ENCODE measurements at regions not wholly inside any gene's neighbourhood (a gene's known extent, or its start where the extent isn't known, plus 50 kb on each side); places are given as distances from the start of the nearest gene placed in this dataset.
"Not testable (repeated sequence)": the region's sequence is repeated elsewhere in the genome, so short reads cannot be mapped to it uniquely, and the experiment has no call there.

DNA sequence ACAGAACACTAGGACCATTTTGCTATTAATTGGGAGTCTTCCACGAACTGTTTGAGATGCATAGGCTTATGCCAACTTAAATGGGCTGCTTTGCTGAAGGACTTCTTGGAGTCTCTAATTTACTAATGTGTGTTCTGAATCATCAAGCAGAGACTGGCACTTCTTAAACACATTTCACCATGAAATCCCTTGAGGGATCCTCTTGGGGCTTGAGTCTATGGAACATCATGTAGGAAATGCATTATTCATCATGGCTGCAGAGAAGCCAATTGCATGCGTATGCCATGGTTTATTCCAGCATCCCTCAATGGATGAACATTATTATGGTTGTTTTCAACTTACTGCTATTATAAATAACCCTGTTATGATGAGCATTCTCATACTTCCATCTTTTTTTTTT lies 73.4 kb downstream of the FGD2 start:
- intact Hi-C loops (cut with micrococcal nuclease): no loop called here

- intact Hi-C loops (cut with micrococcal nuclease): no loop called here
Observed at GRCh38 chr6:37081042-37081607, 75.7 kb downstream of the FGD2 start.

GRCh38 chr6:37082390-37083130 lies 77.1 kb downstream of the FGD2 start:
- intact Hi-C loops (cut with micrococcal nuclease): no loop called here

DNA sequence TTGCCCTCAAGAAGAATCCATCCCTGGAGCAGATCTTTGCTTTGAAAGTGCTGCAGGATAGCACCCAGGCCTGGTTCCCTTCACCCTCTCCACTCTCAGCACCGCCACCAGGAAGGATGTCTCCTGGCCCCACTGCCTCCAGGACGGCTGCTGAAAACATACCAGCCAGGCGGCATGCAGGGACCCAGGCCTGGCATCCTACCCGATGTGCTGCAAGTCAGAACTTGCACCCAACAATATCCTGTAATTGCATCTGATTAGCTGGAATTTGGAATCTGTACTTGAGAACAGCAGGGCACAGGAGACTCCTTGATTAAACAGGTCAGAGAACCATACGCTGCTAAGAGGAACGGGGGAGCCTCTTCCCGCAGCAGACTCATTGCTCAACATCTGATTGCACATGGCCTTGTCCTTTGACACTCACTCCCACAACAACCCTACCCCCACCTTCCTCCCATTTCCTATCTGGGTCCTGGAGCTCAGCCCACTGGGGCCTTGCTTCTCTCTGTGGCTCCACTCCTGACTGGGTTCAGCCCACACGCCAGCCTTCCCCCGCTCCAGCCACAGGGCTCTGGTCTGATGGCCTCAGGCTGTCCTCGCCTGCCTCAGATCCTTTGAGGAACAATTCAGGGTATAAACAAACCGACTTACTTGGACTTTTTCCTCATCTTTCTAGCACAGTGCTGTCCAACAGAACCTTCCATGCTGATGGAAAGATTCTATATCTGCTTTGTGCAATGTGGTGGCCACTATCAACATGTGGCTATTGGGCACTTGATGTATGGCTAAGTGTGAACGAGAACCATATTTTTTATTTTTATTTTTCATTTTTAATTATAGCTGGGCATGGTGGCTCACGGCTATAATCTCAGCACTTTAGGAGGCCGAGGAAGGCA lies 78.0 kb downstream of the FGD2 start:
- intact Hi-C loops (cut with micrococcal nuclease): no loop called here

- intact Hi-C loops (cut with micrococcal nuclease): not testable (repeated sequence)
Observed at GRCh38 chr6:37084665-37085064, 79.2 kb downstream of the FGD2 start.

- intact Hi-C loops (cut with micrococcal nuclease): no loop called here
Observed at GRCh38 chr6:37085198-37085597, 79.7 kb downstream of the FGD2 start.

DNA sequence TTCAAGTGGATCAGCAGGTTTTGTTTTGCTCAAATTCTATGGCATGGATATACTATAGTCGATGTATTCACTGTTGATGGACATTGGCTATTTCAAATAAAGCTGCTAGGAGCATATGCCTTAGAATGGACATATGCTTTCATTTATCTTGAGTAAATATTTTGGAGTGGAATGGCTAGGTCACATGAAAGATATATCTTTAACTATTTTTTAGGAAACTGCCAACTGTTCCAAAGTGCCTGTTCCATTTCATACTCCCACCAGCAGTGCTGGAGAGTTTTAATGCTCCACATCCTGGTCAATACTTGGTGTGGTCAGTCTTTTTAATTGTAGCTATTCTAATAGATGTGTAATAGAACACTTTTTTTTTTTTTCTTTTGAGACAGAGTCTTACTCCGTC lies 81.1 kb upstream of the PIM1 start:
- intact Hi-C loops (cut with micrococcal nuclease): no loop called here

DNA sequence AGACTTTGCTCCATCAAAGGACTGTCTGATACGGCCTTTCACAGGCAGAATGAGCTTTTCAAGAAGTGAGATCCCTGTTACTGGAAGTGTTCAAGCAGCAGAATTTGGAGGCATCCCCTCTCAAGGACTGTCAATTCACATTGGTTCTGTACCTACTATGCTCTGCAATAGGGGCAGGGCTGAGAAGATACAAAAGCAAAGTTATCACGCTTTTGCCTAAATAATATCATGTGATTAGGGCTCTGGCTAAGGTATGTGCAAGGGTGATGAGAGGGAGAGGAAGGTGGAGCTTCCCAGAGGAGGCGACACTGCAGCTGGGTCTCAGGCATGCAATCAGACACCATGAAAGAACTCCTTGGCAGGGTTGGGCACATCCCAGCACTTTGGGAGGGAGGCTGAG lies 80.2 kb upstream of the PIM1 start:
- intact Hi-C loops (cut with micrococcal nuclease): no loop called here

GRCh38 chr6:37091104-37091503 lies 78.8 kb upstream of the PIM1 start:
- intact Hi-C loops (cut with micrococcal nuclease): not testable (repeated sequence)

DNA sequence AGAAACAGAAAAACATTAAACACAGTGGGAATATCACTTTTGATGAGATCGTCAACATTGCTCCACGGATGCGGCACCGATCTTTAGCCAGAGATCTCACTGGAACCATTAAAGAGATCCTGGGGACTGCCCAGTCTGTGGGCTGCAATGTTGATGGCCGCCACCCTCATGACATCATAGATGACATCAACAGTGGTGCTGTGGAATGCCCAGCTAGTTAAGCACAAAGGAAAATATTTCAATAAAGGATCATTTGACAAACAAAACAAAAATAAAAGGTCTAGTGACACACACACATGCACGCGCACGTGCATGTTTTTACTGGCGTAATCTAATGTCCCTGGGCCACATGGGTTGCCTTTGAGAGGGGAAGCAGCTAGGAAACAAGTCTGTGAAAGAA lies 78.4 kb upstream of the PIM1 start:
- intact Hi-C loops (cut with micrococcal nuclease): not testable (repeated sequence)

DNA sequence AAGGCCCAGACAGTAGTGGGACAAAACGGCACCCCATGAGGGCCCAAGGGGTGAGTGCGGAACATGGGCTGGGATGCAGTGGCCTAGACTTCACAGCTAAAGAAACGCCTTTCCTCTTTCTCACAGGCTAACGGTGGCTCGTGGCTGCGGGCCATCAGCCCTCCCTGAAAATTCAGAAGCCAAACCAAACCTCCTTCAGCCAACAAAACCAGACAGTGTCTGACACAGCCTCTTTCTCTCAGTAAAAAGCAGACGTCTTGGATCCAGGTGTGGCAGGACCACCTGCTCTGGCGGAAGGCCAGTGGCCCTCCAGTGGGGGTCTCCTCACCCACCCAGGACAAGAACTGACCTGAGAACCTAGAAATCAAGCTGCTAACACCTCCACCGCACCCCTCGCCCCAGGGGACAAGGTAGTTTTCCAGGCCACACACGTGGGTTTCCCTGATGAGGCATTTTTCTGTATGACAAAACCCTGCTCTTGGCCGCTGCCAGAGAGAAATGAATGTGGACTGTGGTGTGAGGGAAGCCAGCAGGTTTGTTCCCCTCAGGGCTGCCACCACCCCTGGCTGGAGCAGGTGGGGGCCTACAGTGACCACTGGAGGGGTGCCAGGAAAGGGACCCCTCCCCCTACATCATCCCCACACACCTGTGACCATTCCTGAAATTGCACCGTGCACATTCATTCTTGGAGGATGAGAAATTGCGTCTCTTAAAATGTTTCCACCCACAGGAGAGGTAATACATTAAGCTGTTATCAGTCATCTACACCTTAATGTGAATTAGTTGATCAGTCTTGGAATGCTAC lies 76.8 kb upstream of the PIM1 start:
- intact Hi-C loops (cut with micrococcal nuclease): no loop called here

DNA sequence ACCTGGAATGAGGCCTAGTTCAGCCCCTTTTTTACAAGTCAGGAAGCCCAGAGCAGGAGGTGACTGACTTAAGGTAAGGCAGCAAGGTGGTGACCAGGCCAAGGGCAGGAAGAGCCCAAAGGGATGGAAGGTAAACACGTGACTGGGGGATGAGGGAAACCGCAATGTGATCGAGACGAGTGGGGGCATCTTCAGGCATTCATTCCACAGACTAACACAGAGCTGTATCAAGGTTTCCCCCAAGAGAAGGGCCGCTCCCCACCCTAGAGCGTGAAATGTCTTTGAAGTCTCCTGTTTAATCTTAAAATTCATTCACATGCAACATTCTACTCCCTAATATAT lies 76.3 kb upstream of the PIM1 start:
- intact Hi-C loops (cut with micrococcal nuclease): no loop called here

DNA sequence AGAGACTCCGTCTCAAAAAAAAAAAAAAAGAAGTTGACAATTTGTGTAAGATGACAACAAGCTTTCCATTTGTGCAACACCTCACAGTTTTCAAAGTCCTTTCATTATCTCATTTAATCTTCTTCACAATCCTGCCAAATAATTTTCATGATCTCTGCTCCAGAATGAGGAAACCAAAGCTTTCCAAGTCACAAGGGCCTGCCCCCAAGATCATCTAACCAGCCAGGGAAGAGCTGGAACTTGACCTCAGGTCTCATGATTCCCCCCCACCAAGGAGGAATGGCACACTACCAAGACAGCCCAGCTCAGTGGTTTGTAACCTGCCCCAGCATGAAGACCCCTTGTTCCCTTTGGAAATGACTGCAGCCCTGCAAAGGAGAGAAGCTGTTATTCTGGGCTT lies 74.0 kb upstream of the PIM1 start:
- intact Hi-C loops (cut with micrococcal nuclease): no loop called here

DNA sequence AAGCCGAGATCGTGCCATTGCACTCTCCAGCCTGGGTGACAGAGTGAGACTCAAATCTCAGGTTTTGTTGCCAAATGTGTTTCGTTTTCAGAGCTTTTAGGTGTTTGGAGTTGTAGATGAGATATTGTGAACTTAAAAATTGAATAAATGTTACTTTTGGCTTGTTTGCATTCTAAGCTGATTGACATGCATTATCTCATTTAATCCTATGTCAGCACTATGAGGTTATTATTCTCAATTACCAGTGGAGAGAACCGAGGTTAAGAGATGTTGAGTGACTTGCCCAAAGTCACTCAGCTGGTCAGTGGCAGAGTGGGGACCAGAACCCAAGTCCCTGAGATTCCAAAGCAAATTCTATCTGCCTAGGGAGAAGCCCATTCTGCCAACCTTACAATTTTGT lies 72.6 kb upstream of the PIM1 start:
- intact Hi-C loops (cut with micrococcal nuclease): no loop called here

DNA sequence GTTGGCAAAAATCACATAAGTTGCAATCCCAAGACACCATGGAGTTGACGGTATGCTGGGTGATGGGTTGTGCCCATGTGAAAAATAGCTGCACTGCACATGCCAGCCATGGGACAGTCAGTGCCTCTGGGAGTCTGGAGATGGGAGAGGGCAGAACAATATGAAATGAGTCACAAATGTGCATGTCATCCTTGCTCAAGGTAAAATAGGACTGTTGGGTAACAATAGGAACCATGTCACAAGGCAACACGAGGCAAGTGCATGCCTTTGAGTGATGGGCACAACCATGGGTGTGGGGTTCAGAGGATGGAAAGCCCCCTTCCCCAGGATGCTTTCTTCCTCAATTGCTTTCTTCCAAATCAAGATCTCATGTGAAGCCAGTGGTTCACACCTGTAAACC lies 70.5 kb upstream of the PIM1 start:
- intact Hi-C loops (cut with micrococcal nuclease): no loop called here

- intact Hi-C loops (cut with micrococcal nuclease): no loop called here
Observed at GRCh38 chr6:37100745-37101144, 69.2 kb upstream of the PIM1 start.

DNA sequence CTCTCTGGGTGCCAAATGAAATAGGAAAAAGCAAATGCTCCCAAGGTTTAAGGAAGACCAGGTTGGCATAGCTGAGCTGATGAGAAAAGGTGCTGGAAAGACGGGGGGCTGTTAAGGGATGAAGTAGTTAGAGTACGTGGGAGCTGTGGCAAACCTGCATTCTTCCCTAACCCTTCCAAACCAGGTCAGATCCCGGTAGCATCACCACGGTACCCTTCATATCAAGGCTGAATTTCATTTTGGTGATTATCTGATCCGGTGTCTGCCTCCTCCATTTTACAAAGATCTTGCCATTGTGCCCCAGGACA lies 68.0 kb upstream of the PIM1 start:
- intact Hi-C loops (cut with micrococcal nuclease): loop anchor here (1.0 to 2.0 kb wide), 3 partner anchors 51 to 83 kb away; no protein-coding TSS in a partner anchor

DNA sequence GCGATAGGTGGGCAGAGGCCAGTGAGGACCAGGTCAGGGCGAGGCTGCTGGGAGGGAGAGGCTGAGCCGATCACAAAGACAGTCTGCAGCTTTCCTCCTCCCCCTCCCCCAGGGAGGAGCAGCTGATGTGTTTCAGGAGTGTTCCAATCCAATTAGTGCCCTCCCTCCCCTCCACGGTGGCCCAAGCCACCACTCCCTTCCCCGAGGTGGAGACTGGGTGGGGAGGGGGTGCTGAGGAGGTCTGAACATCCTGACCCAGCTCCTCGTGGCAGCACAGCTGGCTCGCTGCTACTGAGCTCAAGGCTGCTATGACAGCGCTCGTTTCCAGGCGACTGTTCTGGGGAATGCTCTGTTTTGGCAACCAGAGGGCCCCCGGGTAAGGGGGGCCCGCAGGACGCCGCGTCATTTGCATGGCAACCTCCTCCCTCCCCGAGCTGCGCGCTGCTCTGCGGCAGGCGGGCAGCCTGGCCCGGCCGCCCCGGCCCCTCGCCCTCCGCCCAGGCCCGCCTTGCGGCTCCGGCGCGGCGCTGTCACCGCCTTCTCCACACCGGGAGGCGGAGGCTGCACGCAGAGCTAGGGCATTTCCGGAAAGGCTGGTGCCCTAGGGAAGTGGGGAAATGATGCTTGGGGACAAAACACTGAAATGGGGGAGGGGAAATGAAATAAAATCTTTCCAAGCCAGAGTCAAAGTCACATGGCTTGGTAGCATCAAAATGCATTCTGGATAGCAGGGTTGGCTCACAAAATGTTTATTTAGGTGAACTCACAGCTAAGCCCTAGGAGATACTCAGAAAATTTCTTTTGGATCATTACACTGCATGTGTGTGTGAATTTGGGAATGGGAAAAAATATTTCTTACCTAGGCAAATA lies 67.4 kb upstream of the PIM1 start:
- intact Hi-C loops (cut with micrococcal nuclease): loop anchor here (1.0 to 2.0 kb wide), 4 partner anchors 52 to 106 kb away; no protein-coding TSS in a partner anchor

DNA sequence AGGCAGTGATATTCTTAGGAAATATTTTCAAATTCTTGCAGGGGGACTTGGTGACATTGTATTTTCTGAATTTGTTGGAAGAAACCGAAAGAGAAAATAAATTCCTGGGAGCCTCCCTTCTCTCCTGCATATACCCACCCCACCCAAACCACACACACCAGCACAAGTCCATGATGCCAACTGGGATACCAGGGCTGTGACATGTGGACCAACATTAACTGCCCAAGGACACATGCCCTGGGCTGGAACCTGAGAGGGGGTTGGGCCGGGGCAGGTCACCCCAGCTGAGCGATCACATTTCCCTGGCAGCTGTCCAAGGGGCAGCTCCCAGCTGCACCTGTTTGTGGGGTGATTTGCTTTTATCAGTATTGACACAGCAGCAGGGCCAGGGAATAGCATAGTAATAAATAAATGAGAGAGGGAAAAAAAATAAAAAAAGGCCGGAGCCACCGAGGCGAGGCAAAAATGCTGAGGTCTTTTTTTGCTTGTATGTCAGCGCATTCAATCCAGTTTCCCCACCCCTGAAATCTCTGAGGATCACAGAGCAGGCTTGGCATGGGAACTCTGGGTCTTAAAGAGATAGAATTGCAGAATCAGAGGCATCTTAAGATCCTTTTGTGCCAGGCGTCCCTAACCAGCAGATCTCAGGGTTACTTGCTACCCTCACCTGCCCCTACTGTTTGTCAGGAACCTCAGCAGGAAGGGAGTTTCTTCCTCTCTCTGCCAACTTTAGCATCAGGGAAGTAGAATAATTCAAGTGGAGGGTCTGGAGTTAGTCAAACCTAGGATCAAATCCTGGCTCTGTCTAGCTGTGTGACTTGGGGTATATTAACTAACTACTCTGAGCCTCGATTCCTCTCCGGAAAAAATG lies 66.5 kb upstream of the PIM1 start:
- intact Hi-C loops (cut with micrococcal nuclease): loop anchor here (1.0 to 2.0 kb wide), 3 partner anchors 53 to 105 kb away; no protein-coding TSS in a partner anchor

DNA sequence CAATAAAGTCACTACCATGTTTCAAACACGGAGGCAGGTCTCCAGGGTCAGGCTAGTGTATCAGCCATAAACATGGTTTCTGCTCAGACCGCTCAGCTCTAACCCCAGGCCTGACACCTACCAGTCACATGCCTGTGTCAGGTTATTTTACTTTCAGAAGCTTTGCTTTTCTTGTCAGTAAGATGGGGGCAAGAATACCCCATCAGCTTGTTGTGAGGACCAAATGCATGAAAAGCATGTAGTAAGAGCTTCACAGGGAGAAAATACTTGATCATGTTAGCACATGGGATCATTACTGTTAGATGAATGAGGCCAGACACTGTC lies 65.2 kb upstream of the PIM1 start:
- intact Hi-C loops (cut with micrococcal nuclease): no loop called here

Data from T-helper 1 cell treated with Interleukin-12 subunit alpha and Interleukin-12 subunit beta and Interleukin-4 antibody, amounts not matched to agents 30 ng/mL and 1 ng/mL, for 36 hours (primary cell).